HG03342 (cell line): ENCODE measurements at regions not wholly inside any gene's neighbourhood (a gene's known extent, or its start where the extent isn't known, plus 50 kb on each side); places are given as distances from the start of the nearest gene placed in this dataset.
"Not testable (repeated sequence)": the region's sequence is repeated elsewhere in the genome, so short reads cannot be mapped to it uniquely, and the experiment has no call there.

Experiments
- ATAC-seq: cut with Tn5 transposase; IDR thresholded peaks from one replicate; pipeline ENCODE4 v1.9.1; 2021; ENCODE audit warnings: mild to moderate bottlenecking, moderate library complexity; ENCODE audit not compliant: unreplicated experiment

- ATAC-seq = no peak
These were observed 140.9 kb downstream of the SHOX start for GRCh38 chrX:771536-771935.

GRCh38 chrX:769796-770195, 139.2 kb downstream of the SHOX start:
- ATAC-seq = no peak

- ATAC-seq = no peak
These were observed 138.0 kb downstream of the SHOX start for GRCh38 chrX:768596-768995.

GRCh38 chrX:758917-759316, 128.3 kb downstream of the SHOX start:
- ATAC-seq = no peak

- ATAC-seq = no peak
These were observed 120.2 kb downstream of the SHOX start for GRCh38 chrX:750812-751211.

- ATAC-seq = no peak
These were observed 119.7 kb downstream of the SHOX start for GRCh38 chrX:750263-750662.

GRCh38 chrX:747176-747575, 116.6 kb downstream of the SHOX start:
- no peak for ATAC-seq

GRCh38 chrX:739611-740010, 109.0 kb downstream of the SHOX start:
- no peak for ATAC-seq

- ATAC-seq = not testable (repeated sequence)
These were observed 106.4 kb downstream of the SHOX start for GRCh38 chrX:737021-737420.

GRCh38 chrX:734362-734761, 103.8 kb downstream of the SHOX start:
- no peak for ATAC-seq

GRCh38 chrX:733961-734360, 103.4 kb downstream of the SHOX start:
- no peak for ATAC-seq

GRCh38 chrX:729583-730409, 99.2 kb downstream of the SHOX start:
- ATAC-seq = no peak

GRCh38 chrX:729101-729500, 98.5 kb downstream of the SHOX start:
- ATAC-seq = not testable (repeated sequence)

GRCh38 chrX:728639-729038, 98.0 kb downstream of the SHOX start:
- ATAC-seq = not testable (repeated sequence)

- no peak for ATAC-seq
These were observed 97.4 kb downstream of the SHOX start for GRCh38 chrX:727738-728621.

GRCh38 chrX:725971-726370, 95.4 kb downstream of the SHOX start:
- no peak for ATAC-seq

- ATAC-seq = no peak
These were observed 93.7 kb downstream of the SHOX start for GRCh38 chrX:724256-724655.

- ATAC-seq = no peak
These were observed 93.2 kb downstream of the SHOX start for GRCh38 chrX:723781-724180.

- no peak for ATAC-seq
These were observed 90.8 kb downstream of the SHOX start for GRCh38 chrX:721354-721753.

GRCh38 chrX:720825-721224, 90.2 kb downstream of the SHOX start:
- ATAC-seq = no peak

GRCh38 chrX:720250-720649, 89.7 kb downstream of the SHOX start:
- ATAC-seq = no peak

GRCh38 chrX:716136-716535, 85.5 kb downstream of the SHOX start:
- ATAC-seq = no peak
